ENCODE measurements at regions not wholly inside any gene's neighbourhood (a gene's known extent, or its start where the extent isn't known, plus 50 kb on each side); places are given as distances from the start of the nearest gene placed in this dataset.
A peak's percentile ranks its signal among the peaks of the same experiment; 100 is the strongest.
"Not testable (repeated sequence)": the region's sequence is repeated elsewhere in the genome, so short reads cannot be mapped to it uniquely, and the experiment has no call there.

- no peak for DNase-seq
- in situ Hi-C loops (cut with MboI; ENCODE audit: low pct_unique_long_range_greater_than_20kb, low sequenced_read_pairs): no loop called here
These were observed 50.3 kb upstream of the SNRK start for GRCh38 chr3:43236008-43236407.

- in situ Hi-C loops (cut with MboI; ENCODE audit: low pct_unique_long_range_greater_than_20kb, low sequenced_read_pairs): no loop called here
- DNase-seq: no peak
These were observed 53.3 kb upstream of the SNRK start for GRCh38 chr3:43233062-43233461.

- in situ Hi-C loops (cut with MboI; ENCODE audit: low pct_unique_long_range_greater_than_20kb, low sequenced_read_pairs): no loop called here
- no peak for DNase-seq
These were observed 54.9 kb upstream of the SNRK start for GRCh38 chr3:43231276-43232000.

GRCh38 chr3:43229865-43230264, 56.5 kb upstream of the SNRK start:
- not testable (repeated sequence) for DNase-seq

GRCh38 chr3:43227685-43228084, 58.7 kb upstream of the SNRK start:
- in situ Hi-C loops (cut with MboI; ENCODE audit: low pct_unique_long_range_greater_than_20kb, low sequenced_read_pairs); DNase-seq: not testable (repeated sequence)

More at GRCh38 chr3:43229865-43230264, 56.5 kb upstream of the SNRK start:
- in situ Hi-C loops (cut with MboI; ENCODE audit: low pct_unique_long_range_greater_than_20kb, low sequenced_read_pairs): not testable (repeated sequence)

- in situ Hi-C loops (cut with MboI; ENCODE audit: low pct_unique_long_range_greater_than_20kb, low sequenced_read_pairs): no loop called here
- DNase-seq: no peak
These were observed 61.8 kb upstream of the SNRK start for GRCh38 chr3:43224405-43225073.

- peak; percentile 24 for DNase-seq
- in situ Hi-C loops (cut with MboI; ENCODE audit: low pct_unique_long_range_greater_than_20kb, low sequenced_read_pairs): no loop called here
These were observed 62.5 kb upstream of the SNRK start for GRCh38 chr3:43223670-43224364.

GRCh38 chr3:43222590-43222989, 63.8 kb upstream of the SNRK start:
- in situ Hi-C loops (cut with MboI; ENCODE audit: low pct_unique_long_range_greater_than_20kb, low sequenced_read_pairs): no loop called here
- no peak for DNase-seq

- in situ Hi-C loops (cut with MboI; ENCODE audit: low pct_unique_long_range_greater_than_20kb, low sequenced_read_pairs): no loop called here
- DNase-seq: no peak
These were observed 65.3 kb upstream of the SNRK start for GRCh38 chr3:43221076-43221475.

- DNase-seq: no peak
- in situ Hi-C loops (cut with MboI; ENCODE audit: low pct_unique_long_range_greater_than_20kb, low sequenced_read_pairs): no loop called here
These were observed 66.7 kb upstream of the SNRK start for GRCh38 chr3:43219616-43220015.

GRCh38 chr3:43218921-43219320, 67.4 kb upstream of the SNRK start:
- in situ Hi-C loops (cut with MboI; ENCODE audit: low pct_unique_long_range_greater_than_20kb, low sequenced_read_pairs): no loop called here
- DNase-seq: no peak

GRCh38 chr3:43218156-43218555, 68.2 kb upstream of the SNRK start:
- in situ Hi-C loops (cut with MboI; ENCODE audit: low pct_unique_long_range_greater_than_20kb, low sequenced_read_pairs): no loop called here
- DNase-seq: no peak

- in situ Hi-C loops (cut with MboI; ENCODE audit: low pct_unique_long_range_greater_than_20kb, low sequenced_read_pairs): no loop called here
- no peak for DNase-seq
These were observed 68.7 kb upstream of the SNRK start for GRCh38 chr3:43217633-43218032.

GRCh38 chr3:43217206-43217605, 69.1 kb upstream of the SNRK start:
- in situ Hi-C loops (cut with MboI; ENCODE audit: low pct_unique_long_range_greater_than_20kb, low sequenced_read_pairs): no loop called here

GRCh38 chr3:43215663-43216275, 70.6 kb upstream of the SNRK start:
- DNase-seq: no peak
- in situ Hi-C loops (cut with MboI; ENCODE audit: low pct_unique_long_range_greater_than_20kb, low sequenced_read_pairs): no loop called here

More at GRCh38 chr3:43217206-43217605, 69.1 kb upstream of the SNRK start:
- DNase-seq: no peak

GRCh38 chr3:43215138-43215537, 71.2 kb upstream of the SNRK start:
- no peak for DNase-seq
- in situ Hi-C loops (cut with MboI; ENCODE audit: low pct_unique_long_range_greater_than_20kb, low sequenced_read_pairs): no loop called here

GRCh38 chr3:43214616-43215015, 71.7 kb upstream of the SNRK start:
- in situ Hi-C loops (cut with MboI; ENCODE audit: low pct_unique_long_range_greater_than_20kb, low sequenced_read_pairs): no loop called here
- no peak for DNase-seq

GRCh38 chr3:43213631-43214030, 72.7 kb upstream of the SNRK start:
- DNase-seq: no peak
- in situ Hi-C loops (cut with MboI; ENCODE audit: low pct_unique_long_range_greater_than_20kb, low sequenced_read_pairs): no loop called here

GRCh38 chr3:43212914-43213611, 73.3 kb upstream of the SNRK start:
- in situ Hi-C loops (cut with MboI; ENCODE audit: low pct_unique_long_range_greater_than_20kb, low sequenced_read_pairs): no loop called here
- no peak for DNase-seq

Measured in KBM-7 (cell line).